HG02642 (cell line): ENCODE measurements at regions not wholly inside any gene's neighbourhood (a gene's known extent, or its start where the extent isn't known, plus 50 kb on each side); places are given as distances from the start of the nearest gene placed in this dataset.

Experiments used
- ATAC-seq: cut with Tn5 transposase; IDR thresholded peaks from one replicate; pipeline ENCODE4 v1.9.1; 2021; ENCODE audit warnings: mild to moderate bottlenecking; ENCODE audit not compliant: unreplicated experiment, poor library complexity

DNA sequence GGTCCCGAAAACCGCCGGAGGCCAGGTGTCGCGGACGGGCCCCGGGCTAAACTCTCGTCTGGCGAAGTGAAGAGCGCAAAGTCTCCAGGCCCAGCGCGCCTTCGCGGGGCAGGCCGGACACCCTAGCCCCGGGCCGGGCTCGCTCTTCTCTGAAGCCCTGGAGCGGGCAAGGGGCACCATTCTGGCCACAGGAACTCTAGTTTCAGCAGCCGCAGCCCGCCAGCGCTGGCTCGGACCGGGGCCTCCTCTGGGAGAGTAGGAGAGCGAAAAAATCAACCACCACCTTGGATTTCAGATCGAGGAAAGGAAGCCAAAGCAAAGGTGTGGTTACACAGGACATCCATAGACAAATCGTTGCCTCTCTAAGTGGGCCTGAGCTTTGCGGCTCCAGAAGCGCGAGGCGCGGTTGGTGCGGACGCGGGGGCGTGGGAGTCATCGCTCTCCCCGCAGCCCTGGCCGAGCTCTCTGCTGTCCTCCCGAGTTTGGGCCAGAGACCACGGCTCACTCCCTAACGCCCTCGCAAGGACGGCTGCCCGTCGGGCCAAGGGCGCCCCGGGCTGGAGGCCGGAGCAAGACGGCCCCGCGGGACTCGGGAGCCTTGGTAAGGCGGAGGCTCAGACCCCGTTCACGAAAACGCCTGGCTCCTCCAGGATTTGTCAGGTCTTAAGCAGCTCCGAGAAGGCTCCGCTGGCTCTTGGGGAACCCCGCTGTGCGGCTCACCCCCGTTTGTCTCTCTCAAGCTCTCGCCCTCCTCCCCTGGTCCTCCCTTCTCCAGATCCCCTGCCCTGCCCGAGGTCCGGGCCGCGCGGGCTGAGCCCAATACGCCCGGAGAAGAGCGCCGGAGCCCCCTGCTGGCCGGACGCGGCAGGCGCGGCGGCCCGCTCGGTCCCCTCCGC is 132.9 kb upstream of the DPYD start:
- ATAC-seq = peak; percentile 97

DNA sequence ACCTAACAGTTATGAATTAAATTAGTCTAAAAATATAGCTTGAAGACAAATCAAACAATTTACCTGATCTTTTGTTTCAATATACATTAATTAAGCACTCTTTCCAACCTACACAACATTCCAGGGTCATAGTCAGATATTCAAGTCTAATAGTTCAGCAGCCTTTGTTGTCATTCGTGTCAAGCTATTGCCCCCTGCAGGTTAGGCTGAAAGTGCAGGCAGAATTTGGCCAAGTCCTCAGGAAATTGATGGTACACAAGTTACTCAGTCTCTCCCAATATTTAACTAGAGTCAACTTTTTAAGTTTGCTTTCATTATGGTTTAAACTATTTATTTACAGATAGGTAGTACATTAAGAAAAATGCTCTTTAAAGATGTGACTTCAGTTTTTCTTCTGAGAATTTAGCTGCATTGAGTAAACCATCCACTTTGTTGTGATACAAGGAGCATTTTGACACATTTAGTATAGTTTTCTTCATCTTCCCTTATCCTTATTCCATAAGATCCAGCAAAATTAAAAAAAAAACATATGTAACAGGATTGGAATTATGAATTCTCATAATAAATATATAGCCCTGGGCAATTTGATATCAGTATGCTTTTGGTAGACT is 130.3 kb upstream of the DPYD start:
- peak; percentile 54 for ATAC-seq

- no peak for ATAC-seq
Measured at GRCh38 chr1:98049370-98050135, 128.7 kb upstream of the DPYD start.

GRCh38 chr1:98048751-98049325 is 128.0 kb upstream of the DPYD start:
- no peak for ATAC-seq

DNA sequence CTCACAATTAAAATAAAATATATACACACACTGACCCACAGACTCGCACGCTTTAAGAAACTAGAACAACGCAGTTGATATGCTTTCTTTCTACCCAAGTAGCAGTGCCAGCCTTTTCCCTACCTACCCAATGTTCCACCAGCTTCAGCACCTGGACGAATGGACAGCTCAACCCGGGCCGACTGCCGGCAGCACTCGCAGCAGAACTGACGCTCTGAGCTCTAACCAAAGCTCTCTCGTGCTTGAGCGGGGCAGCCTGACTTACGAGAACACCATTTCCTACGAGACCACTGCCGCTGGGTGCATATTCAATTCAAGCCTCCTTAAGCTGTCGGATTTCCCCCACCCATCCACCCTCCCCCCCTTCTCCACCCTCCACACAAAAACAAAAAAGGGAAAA is 127.4 kb upstream of the DPYD start:
- peak; percentile 41 for ATAC-seq

DNA sequence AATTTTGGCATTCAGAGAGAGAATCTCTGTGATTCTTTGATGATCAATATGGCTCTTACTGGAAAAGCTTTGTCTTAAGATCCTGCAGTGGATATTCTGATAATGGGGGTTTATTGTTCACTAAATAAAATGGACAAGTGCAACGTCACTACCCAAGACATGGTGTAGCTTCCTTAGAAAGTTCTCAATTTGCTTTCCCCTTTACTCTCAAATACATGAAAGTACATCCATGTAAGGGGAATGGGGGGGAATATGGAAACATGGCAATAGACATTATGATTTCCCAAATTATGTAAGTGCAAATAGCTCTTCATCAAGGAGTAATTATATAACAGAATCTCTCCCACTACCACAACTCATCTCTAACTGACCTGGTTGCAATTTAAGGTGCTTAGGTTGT is 126.3 kb upstream of the DPYD start:
- ATAC-seq = no peak

GRCh38 chr1:98045767-98046641 is 125.2 kb upstream of the DPYD start:
- no peak for ATAC-seq

GRCh38 chr1:98045211-98045766 is 124.5 kb upstream of the DPYD start:
- ATAC-seq = no peak

- no peak for ATAC-seq
Measured at GRCh38 chr1:98044766-98045165, 123.9 kb upstream of the DPYD start.

GRCh38 chr1:98044071-98044697 is 123.3 kb upstream of the DPYD start:
- ATAC-seq = no peak

GRCh38 chr1:98035602-98036002 is 114.8 kb upstream of the DPYD start:
- ATAC-seq = no peak

- ATAC-seq = no peak
Measured at GRCh38 chr1:98034505-98034904, 113.7 kb upstream of the DPYD start.

- no peak for ATAC-seq
Measured at GRCh38 chr1:98032958-98033357, 112.1 kb upstream of the DPYD start.

- no peak for ATAC-seq
Measured at GRCh38 chr1:98030976-98031375, 110.1 kb upstream of the DPYD start.

GRCh38 chr1:98030483-98030882 is 109.6 kb upstream of the DPYD start:
- no peak for ATAC-seq

GRCh38 chr1:98028800-98029199 is 108.0 kb upstream of the DPYD start:
- ATAC-seq = no peak

DNA sequence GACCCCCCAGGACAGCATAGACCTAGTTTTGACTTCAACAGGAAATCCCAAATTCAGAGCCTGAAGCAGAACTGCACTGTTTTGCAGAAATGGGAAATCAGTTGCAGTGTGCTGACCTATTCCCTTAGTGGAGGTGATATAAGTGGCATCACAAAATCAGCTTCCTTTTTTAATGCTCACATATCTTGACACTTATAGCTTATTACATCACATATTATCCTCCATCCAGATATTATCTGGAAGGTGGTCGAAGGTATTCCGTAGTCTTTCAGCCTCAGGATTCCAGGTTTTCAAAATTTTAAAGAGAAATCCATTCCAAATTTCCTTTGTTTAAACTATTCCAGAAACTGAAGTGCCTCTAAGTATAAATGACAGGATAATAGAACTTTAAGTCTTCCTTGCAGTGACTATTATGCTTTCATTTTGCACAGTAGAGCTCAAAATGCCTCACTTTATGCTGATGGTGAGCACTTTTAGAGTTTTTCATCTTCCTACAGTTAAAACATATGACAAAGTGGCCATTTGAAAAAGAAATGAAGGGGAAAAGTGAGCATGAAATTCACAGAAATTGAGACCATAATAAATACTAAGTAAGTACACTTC is 106.4 kb upstream of the DPYD start:
- no peak for ATAC-seq

DNA sequence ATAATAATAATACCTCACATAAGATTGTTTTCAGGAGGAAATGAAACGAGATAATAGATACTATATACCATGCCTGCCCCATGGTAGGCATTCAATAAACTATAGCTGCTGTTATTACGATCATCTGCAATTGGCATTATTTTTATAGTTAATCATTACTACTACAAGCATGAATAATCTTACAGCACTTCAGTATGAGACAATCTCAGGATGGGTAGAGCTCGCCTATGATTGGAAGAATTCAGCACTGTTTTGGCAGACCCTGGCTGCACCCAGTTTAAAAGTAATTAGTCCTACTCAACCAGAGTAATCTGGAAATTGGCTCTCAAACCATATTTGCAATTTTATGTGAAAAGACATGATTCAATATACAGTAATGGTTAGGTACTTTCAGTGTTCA is 105.0 kb upstream of the DPYD start:
- no peak for ATAC-seq

DNA sequence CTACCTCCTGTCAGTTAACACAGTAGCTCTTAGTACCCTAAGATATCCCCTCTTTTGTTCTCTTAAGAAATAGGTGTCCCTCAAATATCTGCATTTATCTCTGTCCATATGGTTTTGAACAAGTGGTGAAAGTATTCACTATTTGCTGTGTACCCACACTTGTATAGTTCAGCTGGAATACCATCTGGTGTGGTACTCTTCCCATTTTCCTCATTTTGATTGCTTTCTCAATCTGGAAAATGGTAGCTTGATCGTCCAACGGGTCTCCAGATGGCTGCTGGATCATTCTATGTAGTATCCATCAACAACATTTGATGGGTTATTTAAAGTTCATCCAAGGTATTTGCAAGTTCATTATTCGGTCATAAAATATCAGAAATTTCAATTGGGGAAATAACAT is 100.3 kb upstream of the DPYD start:
- no peak for ATAC-seq
